ENCODE measurements at regions not wholly inside any gene's neighbourhood (a gene's known extent, or its start where the extent isn't known, plus 50 kb on each side); places are given as distances from the start of the nearest gene placed in this dataset.
A peak's percentile ranks its signal among the peaks of the same experiment; 100 is the strongest.

GRCh38 chr10:43827853-43828252 is 179.2 kb upstream of the ZNF32 start:
- DNase-seq (no peak), ATAC-seq (ENCODE audit: low FRiP score in 2 of 2) (no peak)
- H3K9me3 ChIP-seq: no peaks in the 10 kb centered on the region
- no peak overlapping the region for H3K27ac ChIP-seq
- H3K36me3 ChIP-seq: no peaks in the 10 kb centered on the region
- no peaks in the 10 kb centered on the region for H3K4me1 ChIP-seq
- WGBS, 2 donors: 88 to 93% methylated on average over 1 of the region's 1 CpG
- H3K4me3 ChIP-seq: no peak overlapping the region
- TF ChIP-seq POLR2AphosphoS5 (IDR thresholded peaks at IDR 0.05): no peak
- TF ChIP-seq EP300 (IDR thresholded peaks at IDR 0.05): no peak
- TF ChIP-seq, protein P1, sequence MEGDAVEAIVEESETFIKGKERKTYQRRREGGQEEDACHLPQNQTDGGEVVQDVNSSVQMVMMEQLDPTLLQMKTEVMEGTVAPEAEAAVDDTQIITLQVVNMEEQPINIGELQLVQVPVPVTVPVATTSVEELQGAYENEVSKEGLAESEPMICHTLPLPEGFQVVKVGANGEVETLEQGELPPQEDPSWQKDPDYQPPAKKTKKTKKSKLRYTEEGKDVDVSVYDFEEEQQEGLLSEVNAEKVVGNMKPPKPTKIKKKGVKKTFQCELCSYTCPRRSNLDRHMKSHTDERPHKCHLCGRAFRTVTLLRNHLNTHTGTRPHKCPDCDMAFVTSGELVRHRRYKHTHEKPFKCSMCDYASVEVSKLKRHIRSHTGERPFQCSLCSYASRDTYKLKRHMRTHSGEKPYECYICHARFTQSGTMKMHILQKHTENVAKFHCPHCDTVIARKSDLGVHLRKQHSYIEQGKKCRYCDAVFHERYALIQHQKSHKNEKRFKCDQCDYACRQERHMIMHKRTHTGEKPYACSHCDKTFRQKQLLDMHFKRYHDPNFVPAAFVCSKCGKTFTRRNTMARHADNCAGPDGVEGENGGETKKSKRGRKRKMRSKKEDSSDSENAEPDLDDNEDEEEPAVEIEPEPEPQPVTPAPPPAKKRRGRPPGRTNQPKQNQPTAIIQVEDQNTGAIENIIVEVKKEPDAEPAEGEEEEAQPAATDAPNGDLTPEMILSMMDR (IDR thresholded peaks at IDR 0.05): no peak
- no peak for TF ChIP-seq POLR2A (IDR thresholded peaks at IDR 0.05)
- H3K27me3 ChIP-seq: no peaks in the 10 kb centered on the region

DNA sequence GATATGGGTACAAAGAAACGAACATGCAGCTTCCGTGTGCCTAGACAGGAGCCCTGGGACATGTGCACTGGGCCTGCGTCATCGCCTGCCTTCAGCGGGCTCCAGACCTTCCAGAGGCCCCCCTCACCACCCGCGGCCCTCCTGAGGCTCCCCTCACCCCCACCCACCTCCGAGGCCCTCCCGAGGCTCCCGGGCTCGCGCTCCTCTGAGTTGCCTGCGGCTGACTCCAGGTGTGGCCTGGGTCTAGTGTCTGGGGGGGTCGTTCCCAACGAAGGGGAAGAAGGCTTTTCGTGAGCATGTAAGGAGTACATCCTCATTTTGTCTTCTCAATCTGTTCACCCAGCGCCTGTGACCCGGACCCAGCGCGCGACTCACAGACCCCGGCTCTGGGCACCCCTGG is 177.3 kb upstream of the ZNF32 start:
- no peaks in the 10 kb centered on the region for H3K27me3 ChIP-seq
- ATAC-seq (ENCODE audit: low FRiP score in 2 of 2) (no peak), DNase-seq (peak in 1 of 2 donors; percentile 68)
- 91 to 98% methylated on average over 17 to 22 of the region's 22 CpGs for WGBS, 2 donors
- H3K4me1 ChIP-seq: no peaks in the 10 kb centered on the region
- no peak overlapping the region for H3K4me3 ChIP-seq
- H3K36me3 ChIP-seq: no peaks in the 10 kb centered on the region
- TF ChIP-seq POLR2AphosphoS5 (IDR thresholded peaks at IDR 0.05) (no peak), EP300 (IDR thresholded peaks at IDR 0.05) (no peak), POLR2A (IDR thresholded peaks at IDR 0.05) (no peak)
- TF ChIP-seq, protein P1 (IDR thresholded peaks at IDR 0.05): no peak
- peak overlapping the region in 1 of 4 donors; percentile 58 for H3K27ac ChIP-seq
- H3K9me3 ChIP-seq: no peaks in the 10 kb centered on the region

GRCh38 chr10:43825421-43825820 is 176.7 kb upstream of the ZNF32 start:
- Histone ChIP-seq H3K4me1 (no peaks in the 10 kb centered on the region), H3K27me3 (no peaks in the 10 kb centered on the region), H3K27ac (peak overlapping the region in 3 of 4 donors; percentile 17 to 58 (median 40)), H3K36me3 (no peaks in the 10 kb centered on the region), H3K4me3 (no peak overlapping the region), H3K9me3 (no peaks in the 10 kb centered on the region)
- no peak for ATAC-seq (ENCODE audit: low FRiP score in 2 of 2)
- peak in 1 of 2 donors; percentile 72 for DNase-seq
- 90 to 95% methylated on average over 18 to 20 of the region's 20 CpGs for WGBS, 2 donors
- TF ChIP-seq EP300 (IDR thresholded peaks at IDR 0.05) (no peak), POLR2A (IDR thresholded peaks at IDR 0.05) (no peak), POLR2AphosphoS5 (IDR thresholded peaks at IDR 0.05) (no peak)
- TF ChIP-seq, protein P1 (IDR thresholded peaks at IDR 0.05): no peak

- Histone ChIP-seq H3K27me3 (no peaks in the 10 kb centered on the region), H3K9me3 (no peaks in the 10 kb centered on the region), H3K36me3 (no peaks in the 10 kb centered on the region), H3K27ac (peak overlapping the region in 3 of 4 donors; percentile 8 to 58 (median 37)), H3K4me3 (no peak overlapping the region), H3K4me1 (no peaks in the 10 kb centered on the region)
- 75 to 81% methylated on average over 7 of the region's 7 CpGs for WGBS, 2 donors
- no peak for DNase-seq
- TF ChIP-seq POLR2A (IDR thresholded peaks at IDR 0.05) (no peak), EP300 (IDR thresholded peaks at IDR 0.05) (peak in 1 of 4 donors; percentile 23), POLR2AphosphoS5 (IDR thresholded peaks at IDR 0.05) (peak in 1 of 2 donors; percentile 17)
- ATAC-seq (ENCODE audit: low FRiP score in 2 of 2): peak in 1 of 2 donors; percentile 90
Measured at GRCh38 chr10:43824934-43825333, 176.3 kb upstream of the ZNF32 start.

GRCh38 chr10:43822631-43823580 is 174.2 kb upstream of the ZNF32 start:
- H3K4me1 ChIP-seq: no peaks in the 10 kb centered on the region
- no peak for DNase-seq
- H3K4me3 ChIP-seq: no peak overlapping the region
- 70 to 74% methylated on average over 4 of the region's 4 CpGs for WGBS, 2 donors
- no peaks in the 10 kb centered on the region for H3K36me3 ChIP-seq
- H3K27me3 ChIP-seq: no peaks in the 10 kb centered on the region
- TF ChIP-seq EP300 (IDR thresholded peaks at IDR 0.05): no peak
- TF ChIP-seq, protein P1 (IDR thresholded peaks at IDR 0.05): no peak
- TF ChIP-seq POLR2A (IDR thresholded peaks at IDR 0.05): no peak
- TF ChIP-seq POLR2AphosphoS5 (IDR thresholded peaks at IDR 0.05): no peak
- peak in 1 of 2 donors; percentile 75 for ATAC-seq (ENCODE audit: low FRiP score in 2 of 2)
- H3K9me3 ChIP-seq: no peaks in the 10 kb centered on the region
- H3K27ac ChIP-seq: no peak overlapping the region
